OCI-LY3 (cell line): ENCODE measurements at regions not wholly inside any gene's neighbourhood (a gene's known extent, or its start where the extent isn't known, plus 50 kb on each side); places are given as distances from the start of the nearest gene placed in this dataset.

Source experiments
- EZH2phosphoT487 ChIP-seq: fragments of 200-600 bp; shearing (Covaris generic); IDR thresholded peaks from 2 replicates; pipeline ENCODE4 v1.6.1; 2018; ENCODE audit warnings: antibody characterized with exemption, mixed run types, low read depth
- TF ChIP-seq, protein P1 (sequence below): fragments of 200-600, 300-600 bp; sonication (generic); IDR thresholded peaks from 2 replicates; pipeline ENCODE4 v1.5.1; 2014; ENCODE audit warnings: antibody characterized with exemption, low read length, low read depth

DNA sequence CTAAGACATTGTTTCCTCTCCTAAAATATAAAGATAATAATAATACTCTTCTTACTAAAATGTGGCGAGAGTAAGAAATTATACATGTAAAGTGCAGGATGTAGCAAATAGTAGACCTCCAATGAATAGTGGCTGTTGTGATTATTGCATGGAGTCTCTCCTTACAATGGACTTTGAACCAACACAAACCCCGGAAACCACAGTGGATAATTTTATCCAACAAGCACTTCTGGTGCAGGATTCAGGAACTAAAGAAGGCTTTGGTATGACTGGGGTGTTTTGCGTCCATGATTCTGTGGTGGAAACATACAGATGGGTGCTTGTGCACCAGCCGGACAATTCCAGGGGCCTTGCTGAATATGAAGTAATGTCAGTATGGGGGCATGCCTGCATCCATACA is 146.4 kb upstream of the UBASH3B start:
- TF ChIP-seq EZH2phosphoT487 = no peak
- TF ChIP-seq, protein P1, sequence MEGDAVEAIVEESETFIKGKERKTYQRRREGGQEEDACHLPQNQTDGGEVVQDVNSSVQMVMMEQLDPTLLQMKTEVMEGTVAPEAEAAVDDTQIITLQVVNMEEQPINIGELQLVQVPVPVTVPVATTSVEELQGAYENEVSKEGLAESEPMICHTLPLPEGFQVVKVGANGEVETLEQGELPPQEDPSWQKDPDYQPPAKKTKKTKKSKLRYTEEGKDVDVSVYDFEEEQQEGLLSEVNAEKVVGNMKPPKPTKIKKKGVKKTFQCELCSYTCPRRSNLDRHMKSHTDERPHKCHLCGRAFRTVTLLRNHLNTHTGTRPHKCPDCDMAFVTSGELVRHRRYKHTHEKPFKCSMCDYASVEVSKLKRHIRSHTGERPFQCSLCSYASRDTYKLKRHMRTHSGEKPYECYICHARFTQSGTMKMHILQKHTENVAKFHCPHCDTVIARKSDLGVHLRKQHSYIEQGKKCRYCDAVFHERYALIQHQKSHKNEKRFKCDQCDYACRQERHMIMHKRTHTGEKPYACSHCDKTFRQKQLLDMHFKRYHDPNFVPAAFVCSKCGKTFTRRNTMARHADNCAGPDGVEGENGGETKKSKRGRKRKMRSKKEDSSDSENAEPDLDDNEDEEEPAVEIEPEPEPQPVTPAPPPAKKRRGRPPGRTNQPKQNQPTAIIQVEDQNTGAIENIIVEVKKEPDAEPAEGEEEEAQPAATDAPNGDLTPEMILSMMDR = no peak
